GM12874 (cell line): ENCODE measurements at regions not wholly inside any gene's neighbourhood (a gene's known extent, or its start where the extent isn't known, plus 50 kb on each side); places are given as distances from the start of the nearest gene placed in this dataset.

Experiments used
- CTCF ChIP-seq: IDR thresholded peaks from 2 replicates; pipeline ENCODE4 v1.5.1; 2011; ENCODE audit warnings: low read depth, mild to moderate bottlenecking, control low read depth, low read length, moderate library complexity; ENCODE audit not compliant: insufficient read depth

- no peak for TF ChIP-seq CTCF
Measured at GRCh38 chr7:132029369-132030085, 473.1 kb upstream of the PODXL start.

GRCh38 chr7:132028144-132028920 lies 471.9 kb upstream of the PODXL start:
- TF ChIP-seq CTCF = no peak

GRCh38 chr7:132024290-132024689 lies 467.9 kb upstream of the PODXL start:
- no peak for TF ChIP-seq CTCF

- TF ChIP-seq CTCF = no peak
Measured at GRCh38 chr7:132023466-132023865, 467.0 kb upstream of the PODXL start.

- TF ChIP-seq CTCF = no peak
Measured at GRCh38 chr7:132022188-132022587, 465.8 kb upstream of the PODXL start.

- TF ChIP-seq CTCF = no peak
Measured at GRCh38 chr7:132019703-132020102, 463.3 kb upstream of the PODXL start.

- TF ChIP-seq CTCF = no peak
Measured at GRCh38 chr7:132009778-132010177, 453.4 kb upstream of the PODXL start.
